Prostate gland (tissue), 2 donors: ENCODE measurements at regions not wholly inside any gene's neighbourhood (a gene's known extent, or its start where the extent isn't known, plus 50 kb on each side); places are given as distances from the start of the nearest gene placed in this dataset.
A peak's percentile ranks its signal among the peaks of the same experiment; 100 is the strongest.
"Not testable (repeated sequence)": the region's sequence is repeated elsewhere in the genome, so short reads cannot be mapped to it uniquely, and the experiment has no call there.

Experiments used
- DNase-seq: peaks from one replicate; pipeline ENCODE4 v3.0.0-alpha.2; 2019; ENCODE audit warnings: low spot score
- H3K27ac ChIP-seq, 2 donors: fragments of 200-600 bp; sonication (generic); 2 replicates each; pipeline ENCODE4 v1.5.1; 2017 to 2019
- H3K27me3 ChIP-seq: fragments of 200-600 bp; sonication (generic); replicated peaks from 2 replicates; pipeline ENCODE4 v1.5.1; 2019; ENCODE audit not compliant: insufficient read depth
- H3K36me3 ChIP-seq, 2 donors: fragments of 200-600 bp; sonication (generic); 1 replicate in 1 of 2; 2 replicates in 1 of 2; pipeline versions ENCODE4 v1.5.1 to v1.8.1; 2017 to 2019
- H3K4me1 ChIP-seq: fragments of 200-600 bp; sonication (generic); replicated peaks from 2 replicates; pipeline ENCODE4 v1.5.1; 2019
- H3K4me3 ChIP-seq, 2 donors: fragments of 200-600 bp; sonication (generic); 2 replicates each; pipeline ENCODE4 v1.5.1; 2017 to 2019
- H3K9me3 ChIP-seq: fragments of 200-600 bp; sonication (generic); 2 replicates; pipeline ENCODE4 v1.5.1; 2017
- CTCF ChIP-seq, 4 experiments: fragments of 200-600 bp in 2 of 4; fragments of 450-650 bp in 2 of 4; sonication (generic) in 2 of 4; IDR thresholded peaks; 1 replicate in 3 of 4; 2 replicates in 1 of 4; pipeline ENCODE4 v1.5.1; 2016 to 2019; ENCODE audit warnings: antibody characterized with exemption in 4 of 4, mild to moderate bottlenecking in 2 of 4, moderate library complexity in 2 of 4
- POLR2A ChIP-seq: fragments of 450-650 bp; IDR thresholded peaks from one replicate; pipeline ENCODE4 v1.6.1; 2016; ENCODE audit warnings: antibody characterized with exemption, mild to moderate bottlenecking
- POLR2AphosphoS5 ChIP-seq: sonication (generic); formaldehyde crosslinking; IDR thresholded peaks from one replicate; pipeline ENCODE4 v1.6.1; 2017; ENCODE audit warnings: antibody characterized with exemption
- WGBS: methylation state at CpG from one replicate; pipeline ENCODE4 v1.1.5; 2018; 5-methylcytosine and 5-hydroxymethylcytosine counted together
- intact Hi-C: fragments of 100-400 bp; cut with DNase I; formaldehyde crosslinking; loops from one replicate; pipeline ENCODE4 v1.14.2; 2022

GRCh38 chr14:105616802-105617192 lies 90.4 kb downstream of the TMEM121 start:
- DNase-seq = no peak
- WGBS = 76% methylated on average over 8 of the region's 8 CpGs
- Histone ChIP-seq H3K9me3 (no peaks in the 10 kb centered on the region), H3K27ac (no peak overlapping the region), H3K4me3 (no peak overlapping the region), H3K36me3 (no peaks in the 10 kb centered on the region), H3K4me1 (no peaks in the 10 kb centered on the region), H3K27me3 (no peaks in the 10 kb centered on the region)
- no peak for TF ChIP-seq POLR2A
- no peak for TF ChIP-seq CTCF (IDR thresholded peaks at IDR 0.05)
- TF ChIP-seq POLR2AphosphoS5 = no peak
- intact Hi-C loops = no loop called here

- intact Hi-C loops = no loop called here
- no peak for DNase-seq
- 83% methylated on average over 7 of the region's 7 CpGs for WGBS
- no peaks in the 10 kb centered on the region for H3K9me3 ChIP-seq
- no peaks in the 10 kb centered on the region for H3K36me3 ChIP-seq
- no peak overlapping the region for H3K27ac ChIP-seq
- TF ChIP-seq POLR2A (no peak), POLR2AphosphoS5 (no peak), CTCF (IDR thresholded peaks at IDR 0.05) (peak in 1 of 4 experiments; percentile 40)
- no peaks in the 10 kb centered on the region for H3K4me1 ChIP-seq
- no peaks in the 10 kb centered on the region for H3K27me3 ChIP-seq
- H3K4me3 ChIP-seq = no peak overlapping the region
Measured at GRCh38 chr14:105617201-105617777, 90.9 kb downstream of the TMEM121 start.

GRCh38 chr14:105617805-105618204 lies 91.4 kb downstream of the TMEM121 start:
- H3K27me3 ChIP-seq, H3K27ac ChIP-seq, H3K36me3 ChIP-seq, H3K4me1 ChIP-seq, intact Hi-C loops, DNase-seq, H3K9me3 ChIP-seq, H3K4me3 ChIP-seq: not testable (repeated sequence)
- 78% methylated on average over 5 of the region's 8 CpGs for WGBS

- H3K4me1 ChIP-seq, H3K36me3 ChIP-seq, H3K9me3 ChIP-seq, intact Hi-C loops, H3K4me3 ChIP-seq, DNase-seq, H3K27me3 ChIP-seq, H3K27ac ChIP-seq: not testable (repeated sequence)
- 78% methylated on average over 3 of the region's 6 CpGs for WGBS
Measured at GRCh38 chr14:105619324-105619723, 92.9 kb downstream of the TMEM121 start.

- intact Hi-C loops, H3K4me1 ChIP-seq, H3K36me3 ChIP-seq, H3K9me3 ChIP-seq, DNase-seq, H3K4me3 ChIP-seq, H3K27me3 ChIP-seq, H3K27ac ChIP-seq: not testable (repeated sequence)
- WGBS = 57% methylated on average over 17 of the region's 35 CpGs
Measured at GRCh38 chr14:105620178-105620864, 93.9 kb downstream of the TMEM121 start.

GRCh38 chr14:105620865-105621471 lies 94.6 kb downstream of the TMEM121 start:
- peak overlapping the region in 1 of 2 donors; percentile 7 for H3K27ac ChIP-seq
- intact Hi-C loops, H3K4me1 ChIP-seq, H3K4me3 ChIP-seq, H3K36me3 ChIP-seq, H3K27me3 ChIP-seq, H3K9me3 ChIP-seq: not testable (repeated sequence)
- 45% methylated on average over 8 of the region's 21 CpGs for WGBS
- DNase-seq = peak; percentile 61

GRCh38 chr14:105621479-105622328 lies 95.3 kb downstream of the TMEM121 start:
- DNase-seq, H3K4me3 ChIP-seq, H3K27me3 ChIP-seq, H3K4me1 ChIP-seq, intact Hi-C loops, H3K9me3 ChIP-seq, H3K36me3 ChIP-seq: not testable (repeated sequence)
- WGBS = 79% methylated on average over 23 of the region's 23 CpGs
- peak overlapping the region; percentile 7 to 35 for H3K27ac ChIP-seq
